H1 (cell line): ENCODE measurements at regions not wholly inside any gene's neighbourhood (a gene's known extent, or its start where the extent isn't known, plus 50 kb on each side); places are given as distances from the start of the nearest gene placed in this dataset.
"Not testable (repeated sequence)": the region's sequence is repeated elsewhere in the genome, so short reads cannot be mapped to it uniquely, and the experiment has no call there.

Source experiments
- CTCF ChIA-PET: fragments of 300-600 bp; sonication (Branson Sonifier 250); formaldehyde crosslinking; loops from one replicate; lab custom pipeline; 2021; ENCODE audit not compliant: partially characterized antibody; lab: Charles Lee
- POLR2A ChIA-PET: fragments of 300-600 bp; sonication (Branson Sonifier 250); formaldehyde crosslinking; loops from one replicate; lab custom pipeline; 2021; ENCODE audit warnings: inconsistent platforms; ENCODE audit not compliant: partially characterized antibody; lab: Charles Lee
- DNase-seq, 2 experiments: peaks; one replicate each; pipeline versions ENCODE4 v3.0.0 to v3.0.0-alpha.2; 2010 to 2022; ENCODE audit warnings: low spot score in 2 of 2, low read depth in 1 of 2, mixed read lengths in 1 of 2
- FAIRE-seq: peaks from 2 replicates; lab custom pipeline; 2011; peaks lifted over from hg19 to GRCh38; lab: Jason Lieb, UNC
- H2AFZ ChIP-seq: 2 replicates; pipeline ENCODE4 v1.8.1; 2012; ENCODE audit warnings: low read length, inconsistent platforms
- H2AK5ac ChIP-seq: 2 replicates; pipeline ENCODE4 v1.6.1; 2013; ENCODE audit warnings: low read depth, low read length
- H2BK120ac ChIP-seq: replicated peaks from 2 replicates; pipeline ENCODE3; 2013; ENCODE audit warnings: low read depth, low read length, inconsistent platforms
- H2BK12ac ChIP-seq: 2 replicates; pipeline ENCODE4 v1.6.1; 2013; ENCODE audit warnings: low read depth, low read length
- H2BK15ac ChIP-seq: 2 replicates; pipeline ENCODE4 v1.6.1; 2013; ENCODE audit warnings: low read length
- H2BK20ac ChIP-seq: 2 replicates; pipeline ENCODE4 v1.6.1; 2013; ENCODE audit warnings: low read length
- H2BK5ac ChIP-seq: 2 replicates; pipeline ENCODE4 v1.6.1; 2013; ENCODE audit warnings: low read depth, low read length
- H3K14ac ChIP-seq: 2 replicates; pipeline ENCODE4 v1.6.1; 2013; ENCODE audit warnings: inconsistent platforms; ENCODE audit not compliant: insufficient read length
- H3K18ac ChIP-seq: 2 replicates; pipeline ENCODE4 v1.6.1; 2013; ENCODE audit warnings: low read length; ENCODE audit errors: extremely low read depth
- H3K23ac ChIP-seq: 2 replicates; pipeline ENCODE4 v1.6.1; 2013; ENCODE audit warnings: inconsistent platforms; ENCODE audit not compliant: insufficient read length
- H3K23me2 ChIP-seq: 2 replicates; pipeline ENCODE4 v1.6.1; 2013; ENCODE audit warnings: low read depth, low read length
- H3K27ac ChIP-seq: 2 replicates; pipeline ENCODE4 v1.6.1; 2011; ENCODE audit warnings: low read depth, low read length, inconsistent platforms
- H3K27me3 ChIP-seq, 4 experiments: replicated peaks in 1 of 4; 1 replicate in 1 of 4; 2 replicates in 3 of 4; pipeline versions ENCODE4 v1.6.1 to v1.8.1; 2011 to 2013; ENCODE audit warnings: low read length in 3 of 4, mild to moderate bottlenecking in 3 of 4, inconsistent platforms in 2 of 4, mixed read lengths in 2 of 4, moderate library complexity in 1 of 4; ENCODE audit not compliant: control insufficient read depth in 3 of 4, insufficient read depth in 3 of 4; ENCODE audit errors: extremely low read depth in 1 of 4
- H3K36me3 ChIP-seq, 4 experiments: 2 replicates each; pipeline versions ENCODE4 v1.6.1 to v1.8.1; 2011 to 2013; ENCODE audit warnings: mild to moderate bottlenecking in 4 of 4, low read length in 3 of 4, moderate library complexity in 2 of 4, control low read depth in 1 of 4, inconsistent platforms in 1 of 4; ENCODE audit not compliant: insufficient read depth in 4 of 4, control insufficient read depth in 2 of 4
- H3K4ac ChIP-seq: replicated peaks from 2 replicates; pipeline ENCODE3; 2013; ENCODE audit warnings: low read length, low read depth, mixed read lengths, inconsistent platforms; ENCODE audit not compliant: insufficient read length
- H3K4me1 ChIP-seq, 4 experiments: replicated peaks in 1 of 4; 1 replicate in 1 of 4; 2 replicates in 3 of 4; pipeline versions ENCODE4 v1.6.1 to v1.8.1; 2011 to 2013; ENCODE audit warnings: low read length in 3 of 4, inconsistent platforms in 2 of 4, mixed read lengths in 1 of 4; ENCODE audit not compliant: insufficient read depth in 4 of 4, control insufficient read depth in 3 of 4
- H3K4me2 ChIP-seq, 2 experiments: 2 replicates each; pipeline versions ENCODE4 v1.6.1 to v1.8.1; 2011 to 2013; ENCODE audit warnings: low read depth in 2 of 2, low read length in 2 of 2, control low read depth in 1 of 2, inconsistent platforms in 1 of 2, mild to moderate bottlenecking in 1 of 2; ENCODE audit not compliant: insufficient read depth in 1 of 2
- H3K4me3 ChIP-seq, 4 experiments: fragments of 200-600, 300-600 bp in 1 of 4; sonication (generic), shearing (Covaris generic), sonication (Bioruptor Twin) in 1 of 4; 2 replicates each; pipeline versions ENCODE4 v1.5.1 to v1.8.1; 2011 to 2016; ENCODE audit warnings: low read length in 4 of 4, low read depth in 3 of 4, control low read depth in 2 of 4, inconsistent platforms in 2 of 4, mild to moderate bottlenecking in 2 of 4, mixed read lengths in 1 of 4, moderate library complexity in 1 of 4; ENCODE audit not compliant: insufficient read depth in 2 of 4; ENCODE audit errors: extremely low read depth in 1 of 4
- H3K56ac ChIP-seq: replicated peaks from 2 replicates; pipeline ENCODE3; 2013; ENCODE audit warnings: low read depth, mild to moderate bottlenecking, mixed read lengths, low read length, inconsistent platforms; ENCODE audit not compliant: insufficient read length
- H3K79me1 ChIP-seq: 2 replicates; pipeline ENCODE4 v1.6.1; 2013; ENCODE audit warnings: low read depth, low read length, control low read depth
- H3K79me2 ChIP-seq, 2 experiments: 2 replicates each; pipeline versions ENCODE4 v1.6.1 to v1.8.1; 2012 to 2013; ENCODE audit warnings: low read length in 2 of 2, mild to moderate bottlenecking in 2 of 2, inconsistent platforms in 1 of 2; ENCODE audit not compliant: insufficient read depth in 2 of 2, control insufficient read depth in 1 of 2
- H3K9ac ChIP-seq, 4 experiments: replicated peaks in 1 of 4; 1 replicate in 1 of 4; 2 replicates in 3 of 4; pipeline versions ENCODE4 v1.6.1 to v1.8.1; 2011 to 2013; ENCODE audit warnings: low read depth in 3 of 4, low read length in 3 of 4, control low read depth in 2 of 4, mild to moderate bottlenecking in 2 of 4, moderate library complexity in 2 of 4, inconsistent platforms in 1 of 4; ENCODE audit errors: extremely low read depth in 1 of 4
- H3K9me3 ChIP-seq, 2 experiments: 2 replicates each; pipeline versions ENCODE4 v1.6.1 to v1.8.1; 2012 to 2013; ENCODE audit warnings: mild to moderate bottlenecking in 2 of 2, moderate library complexity in 2 of 2, control low read depth in 1 of 2, inconsistent platforms in 1 of 2, low read depth in 1 of 2, low read length in 1 of 2, mixed read lengths in 1 of 2; ENCODE audit not compliant: insufficient read depth in 2 of 2
- H4K20me1 ChIP-seq, 2 experiments: replicated peaks in 1 of 2; 2 replicates each; pipeline versions ENCODE3 to v1.8.1; 2011 to 2013; ENCODE audit warnings: inconsistent platforms in 2 of 2, low read length in 2 of 2, mild to moderate bottlenecking in 1 of 2; ENCODE audit not compliant: insufficient read depth in 2 of 2, control insufficient read depth in 1 of 2
- H4K5ac ChIP-seq: 2 replicates; pipeline ENCODE4 v1.6.1; 2013; ENCODE audit warnings: low read length, low read depth, mixed read lengths, inconsistent platforms; ENCODE audit not compliant: insufficient read length
- H4K8ac ChIP-seq: 2 replicates; pipeline ENCODE4 v1.8.0; 2013; ENCODE audit warnings: mild to moderate bottlenecking, moderate library complexity, low read length, inconsistent platforms; ENCODE audit not compliant: insufficient read depth; ENCODE audit errors: extremely low read depth
- H4K91ac ChIP-seq: replicated peaks from 2 replicates; pipeline ENCODE3; 2013; ENCODE audit warnings: low read length, mixed read lengths, inconsistent platforms; ENCODE audit not compliant: insufficient read length
- WGBS, 2 experiments: shearing (Covaris generic) in 1 of 2; methylation state at CpG; one replicate each; pipeline versions ENCODE4 v1.1.6 to v1.1.7; 2013 to 2015; ENCODE audit warnings: low lambda C conversion rate in 2 of 2, mixed read lengths in 2 of 2, inconsistent platforms in 1 of 2, low coverage in 1 of 2, missing lambda C conversion rate in 1 of 2; ENCODE audit not compliant: insufficient replicate concordance in 2 of 2, insufficient coverage in 1 of 2, insufficient read length in 1 of 2; ENCODE audit errors: extremely low coverage in 1 of 2, missing lambda C conversion rate in 1 of 2; 5-methylcytosine and 5-hydroxymethylcytosine counted together

DNA sequence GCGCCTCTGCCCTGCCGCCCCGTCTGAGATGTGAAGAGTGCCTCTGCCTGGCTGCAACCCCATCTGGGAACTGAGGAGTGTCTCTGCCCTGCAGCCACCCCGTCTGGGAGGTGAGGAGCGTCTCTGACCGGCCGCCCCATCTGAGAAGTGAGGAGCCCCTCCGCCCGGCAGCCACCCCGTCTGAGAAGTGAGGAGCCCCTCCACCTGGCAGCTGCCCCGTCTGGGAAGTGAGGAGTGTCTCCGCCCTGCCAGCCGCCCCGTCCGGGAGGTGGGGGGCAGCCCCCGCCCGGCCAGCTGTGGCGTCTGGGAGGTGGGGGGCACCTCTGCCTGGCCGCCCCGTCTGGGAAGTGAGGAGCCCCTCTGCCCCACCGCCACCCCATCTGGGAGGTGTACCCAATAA is 110.4 kb downstream of the PRKAB2 start:
- H2BK15ac ChIP-seq, FAIRE-seq, H3K4me2 ChIP-seq, H4K20me1 ChIP-seq, H3K79me2 ChIP-seq, H4K91ac ChIP-seq, H3K4me1 ChIP-seq, H2BK120ac ChIP-seq, H3K9ac ChIP-seq, H3K56ac ChIP-seq, H3K23ac ChIP-seq, H3K14ac ChIP-seq, H3K79me1 ChIP-seq, H3K23me2 ChIP-seq, CTCF ChIA-PET, DNase-seq, H2BK20ac ChIP-seq, H3K27ac ChIP-seq, H2BK5ac ChIP-seq, H3K36me3 ChIP-seq, H4K5ac ChIP-seq, H2BK12ac ChIP-seq, H3K4ac ChIP-seq, H2AFZ ChIP-seq, H2AK5ac ChIP-seq, H3K27me3 ChIP-seq, POLR2A ChIA-PET, H3K18ac ChIP-seq, H4K8ac ChIP-seq, H3K4me3 ChIP-seq: not testable (repeated sequence)
- peaks cover 9 to 25% of the 10 kb centered on the region in 2 experiments for H3K9me3 ChIP-seq
- 90% methylated on average over 4 of the region's 21 CpGs; no CpG with 5 or more reads in 1 of the 2 experiments for WGBS, 2 experiments
